ENCODE measurements at regions not wholly inside any gene's neighbourhood (a gene's known extent, or its start where the extent isn't known, plus 50 kb on each side); places are given as distances from the start of the nearest gene placed in this dataset.

- ATAC-seq (no peak), DNase-seq (ENCODE audit: low read depth, low spot score) (no peak)
- H3K27me3 ChIP-seq (ENCODE audit: control insufficient read depth, insufficient read depth, low read length), result no peaks in the 10 kb centered on the region
- H3K4me1 ChIP-seq (ENCODE audit: control insufficient read depth, insufficient read depth, low read length), result no peaks in the 10 kb centered on the region
- no TSS peak for BruUV-seq (replicated peaks)
- no peaks in the 10 kb centered on the region for H3K36me3 ChIP-seq (ENCODE audit: control insufficient read depth, insufficient read depth, low read length)
- POLR2A ChIA-PET, result no interaction called here
- in situ Hi-C loops (cut with HindIII; ENCODE audit: low pct_unique_long_range_greater_than_20kb, low sequenced_read_pairs), result no loop called here
- intact Hi-C loops (cut with micrococcal nuclease; ENCODE audit: unreplicated experiment), result no loop called here
- CTCF ChIA-PET, result no interaction called here
- no peak overlapping the region for H3K27ac ChIP-seq (ENCODE audit: low read length)
- H3K9me3 ChIP-seq (ENCODE audit: control insufficient read depth, insufficient read depth, low read depth, low read length), result no peaks in the 10 kb centered on the region; the same call in 1 of the 2 replicates
- no peak overlapping the region for H3K4me3 ChIP-seq (ENCODE audit: low read depth in 2 of 2, low read length in 2 of 2)
- TF ChIP-seq REST (IDR thresholded peaks at IDR 0.05; ENCODE audit: insufficient read depth in 1 of 2, low read depth in 2 of 2, low read length in 1 of 2), result no peak
- TF ChIP-seq TCF7L2 (IDR thresholded peaks at IDR 0.05; ENCODE audit: low read depth, low read length), result no peak
- no peak for TF ChIP-seq CTCF (IDR thresholded peaks at IDR 0.05)
Measured at GRCh38 chr3:174398761-174399160, 460.4 kb upstream of the NAALADL2 start.

- CTCF ChIA-PET, result no interaction called here
- DNase-seq (ENCODE audit: low read depth, low spot score) (no peak), ATAC-seq (no peak)
- H3K27ac ChIP-seq (ENCODE audit: low read length), result no peak overlapping the region
- H3K36me3 ChIP-seq (ENCODE audit: control insufficient read depth, insufficient read depth, low read length), result no peaks in the 10 kb centered on the region
- no peaks in the 10 kb centered on the region for H3K27me3 ChIP-seq (ENCODE audit: control insufficient read depth, insufficient read depth, low read length)
- intact Hi-C loops (cut with micrococcal nuclease; ENCODE audit: unreplicated experiment), result no loop called here
- H3K4me1 ChIP-seq (ENCODE audit: control insufficient read depth, insufficient read depth, low read length), result no peaks in the 10 kb centered on the region
- H3K4me3 ChIP-seq (ENCODE audit: low read depth in 2 of 2, low read length in 2 of 2), result no peak overlapping the region
- in situ Hi-C loops (cut with HindIII; ENCODE audit: low pct_unique_long_range_greater_than_20kb, low sequenced_read_pairs), result no loop called here
- POLR2A ChIA-PET, result no interaction called here
- H3K9me3 ChIP-seq (ENCODE audit: control insufficient read depth, insufficient read depth, low read depth, low read length), result no peaks in the 10 kb centered on the region; the same call in 1 of the 2 replicates
- TF ChIP-seq REST (IDR thresholded peaks at IDR 0.05; ENCODE audit: insufficient read depth in 1 of 2, low read depth in 2 of 2, low read length in 1 of 2) (no peak), POLR2AphosphoS5 (IDR thresholded peaks at IDR 0.05; ENCODE audit: low read depth, low read length) (no peak), CTCF (IDR thresholded peaks at IDR 0.05) (no peak), SIN3A (IDR thresholded peaks at IDR 0.05; ENCODE audit: borderline replicate concordance, insufficient read depth, low read depth, low read length) (no peak), TCF7L2 (IDR thresholded peaks at IDR 0.05; ENCODE audit: low read depth, low read length) (no peak)
- no TSS peak for BruUV-seq (replicated peaks)
Measured at GRCh38 chr3:174403831-174404230, 455.3 kb upstream of the NAALADL2 start.
